GM12872 (cell line): ENCODE measurements at regions not wholly inside any gene's neighbourhood (a gene's known extent, or its start where the extent isn't known, plus 50 kb on each side); places are given as distances from the start of the nearest gene placed in this dataset.

ENCODE experiments used
- TF ChIP-seq, protein P1 (sequence below): IDR thresholded peaks from 3 replicates; pipeline ENCODE4 v1.5.1; 2011; ENCODE audit warnings: low read depth, mild to moderate bottlenecking, low read length, moderate library complexity; ENCODE audit not compliant: insufficient read depth

DNA sequence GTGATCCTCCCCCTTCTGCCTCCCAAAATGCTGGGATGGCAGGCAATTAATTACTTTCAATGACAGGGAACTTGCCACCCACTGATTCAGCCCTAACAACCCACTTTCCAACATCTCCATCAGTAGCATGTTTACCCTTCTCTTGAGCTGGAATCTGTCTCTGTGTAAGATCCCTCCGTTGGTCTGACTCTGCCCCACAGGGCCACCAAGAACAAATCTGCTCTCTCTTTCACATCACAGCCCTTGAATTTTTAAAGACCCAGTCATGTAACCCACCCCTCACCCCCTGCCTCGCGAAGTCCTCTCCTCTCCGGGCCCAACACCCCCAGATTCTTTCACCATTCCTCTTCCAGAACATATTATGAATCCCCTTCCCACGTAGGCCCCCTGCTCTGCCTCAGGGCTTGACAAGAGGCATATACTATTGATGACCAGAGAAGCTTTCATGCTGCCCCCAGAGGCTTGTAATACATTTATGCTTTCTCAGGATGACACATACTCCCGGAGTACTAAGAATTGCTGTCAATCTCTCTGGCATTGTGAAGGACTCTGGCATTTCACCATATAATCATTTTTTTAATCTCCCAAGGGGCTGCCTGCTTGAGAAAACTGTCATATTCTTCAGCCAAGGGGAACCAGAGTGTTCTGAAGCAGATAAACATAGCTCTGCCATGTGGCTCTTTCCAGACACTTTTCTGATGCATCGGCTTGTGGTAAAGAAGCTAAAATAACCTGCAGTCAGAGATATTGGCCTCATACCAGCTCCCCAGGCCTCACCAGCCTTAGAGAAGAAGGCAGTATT is 179.2 kb upstream of the AUTS2 start:
- TF ChIP-seq, protein P1, sequence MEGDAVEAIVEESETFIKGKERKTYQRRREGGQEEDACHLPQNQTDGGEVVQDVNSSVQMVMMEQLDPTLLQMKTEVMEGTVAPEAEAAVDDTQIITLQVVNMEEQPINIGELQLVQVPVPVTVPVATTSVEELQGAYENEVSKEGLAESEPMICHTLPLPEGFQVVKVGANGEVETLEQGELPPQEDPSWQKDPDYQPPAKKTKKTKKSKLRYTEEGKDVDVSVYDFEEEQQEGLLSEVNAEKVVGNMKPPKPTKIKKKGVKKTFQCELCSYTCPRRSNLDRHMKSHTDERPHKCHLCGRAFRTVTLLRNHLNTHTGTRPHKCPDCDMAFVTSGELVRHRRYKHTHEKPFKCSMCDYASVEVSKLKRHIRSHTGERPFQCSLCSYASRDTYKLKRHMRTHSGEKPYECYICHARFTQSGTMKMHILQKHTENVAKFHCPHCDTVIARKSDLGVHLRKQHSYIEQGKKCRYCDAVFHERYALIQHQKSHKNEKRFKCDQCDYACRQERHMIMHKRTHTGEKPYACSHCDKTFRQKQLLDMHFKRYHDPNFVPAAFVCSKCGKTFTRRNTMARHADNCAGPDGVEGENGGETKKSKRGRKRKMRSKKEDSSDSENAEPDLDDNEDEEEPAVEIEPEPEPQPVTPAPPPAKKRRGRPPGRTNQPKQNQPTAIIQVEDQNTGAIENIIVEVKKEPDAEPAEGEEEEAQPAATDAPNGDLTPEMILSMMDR, result no peak

DNA sequence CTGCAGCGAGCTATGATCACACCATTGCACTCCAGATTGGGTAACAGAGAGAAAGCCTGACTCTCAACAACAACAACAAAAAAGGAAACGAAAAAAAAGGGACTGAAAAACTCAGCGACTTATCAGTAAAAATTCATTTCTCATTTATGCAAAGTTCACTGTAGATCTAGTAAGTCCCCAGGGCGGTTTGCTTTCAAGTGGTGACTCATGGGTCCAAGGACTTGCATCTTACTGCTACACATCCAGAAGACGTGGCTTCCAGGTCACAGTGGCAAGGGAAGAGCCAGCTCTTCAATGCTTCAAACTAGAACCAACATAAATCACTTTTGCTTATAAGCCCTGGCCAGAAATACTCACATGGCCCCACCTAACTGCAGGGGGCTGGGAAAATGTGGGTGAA is 178.3 kb upstream of the AUTS2 start:
- TF ChIP-seq, protein P1, result no peak

DNA sequence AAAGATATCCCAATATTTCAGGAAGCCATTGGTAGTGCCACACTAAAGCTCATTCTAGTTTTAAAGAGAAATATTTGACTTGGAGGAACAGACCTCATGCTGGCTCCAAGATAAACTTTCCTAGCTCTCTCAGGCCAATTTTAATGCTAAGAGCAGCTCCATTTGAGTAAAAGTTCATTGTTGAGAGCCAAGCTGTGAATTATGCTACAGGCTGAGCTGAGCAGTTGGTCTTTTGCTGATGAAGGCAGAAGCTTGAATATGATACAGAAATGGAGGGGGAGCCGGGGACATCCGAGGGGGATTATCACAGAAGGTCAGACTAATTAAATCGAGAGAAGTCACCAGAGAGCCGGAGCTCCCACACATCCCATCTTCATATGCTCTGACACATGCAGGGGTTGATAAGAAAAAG is 175.7 kb upstream of the AUTS2 start:
- TF ChIP-seq, protein P1, result no peak

DNA sequence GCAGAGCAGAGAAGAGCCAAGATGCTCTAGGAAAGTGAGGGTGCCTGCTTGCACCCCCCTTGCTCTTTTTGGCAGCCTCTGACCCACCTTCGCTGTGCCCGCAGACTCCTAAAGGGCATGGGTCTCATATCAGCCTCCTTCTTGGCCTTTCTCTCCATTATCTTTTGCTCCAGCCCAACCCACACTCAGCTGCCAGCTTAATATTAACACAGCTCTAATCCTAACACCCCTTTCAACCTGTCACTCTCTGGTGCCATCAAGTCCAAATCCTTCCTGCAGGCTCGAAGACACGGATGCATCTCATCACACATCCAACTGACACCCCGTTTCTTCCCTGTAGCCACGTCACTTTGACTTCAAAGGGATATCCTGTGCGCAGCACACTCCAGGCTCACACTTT is 171.6 kb upstream of the AUTS2 start:
- TF ChIP-seq, protein P1, result no peak

DNA sequence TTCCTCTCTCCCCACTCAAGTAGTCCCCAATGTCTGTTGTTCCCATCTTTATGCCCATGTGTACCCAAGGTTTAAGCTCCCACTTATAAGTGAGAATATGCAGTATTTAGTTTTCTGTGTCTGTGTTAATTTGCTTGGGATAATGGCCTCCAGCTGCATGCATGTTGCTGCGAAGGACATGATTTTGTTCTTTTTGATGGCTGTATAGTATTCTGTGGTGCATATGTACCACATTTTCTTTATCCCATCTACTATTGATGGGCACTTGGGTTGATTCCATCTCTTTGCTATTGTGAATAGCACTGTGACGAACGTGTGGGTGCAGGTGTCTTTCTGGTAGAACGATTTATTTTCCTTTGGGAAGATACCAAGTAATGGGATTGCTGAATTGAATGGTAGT is 170.2 kb upstream of the AUTS2 start:
- TF ChIP-seq, protein P1, result no peak

DNA sequence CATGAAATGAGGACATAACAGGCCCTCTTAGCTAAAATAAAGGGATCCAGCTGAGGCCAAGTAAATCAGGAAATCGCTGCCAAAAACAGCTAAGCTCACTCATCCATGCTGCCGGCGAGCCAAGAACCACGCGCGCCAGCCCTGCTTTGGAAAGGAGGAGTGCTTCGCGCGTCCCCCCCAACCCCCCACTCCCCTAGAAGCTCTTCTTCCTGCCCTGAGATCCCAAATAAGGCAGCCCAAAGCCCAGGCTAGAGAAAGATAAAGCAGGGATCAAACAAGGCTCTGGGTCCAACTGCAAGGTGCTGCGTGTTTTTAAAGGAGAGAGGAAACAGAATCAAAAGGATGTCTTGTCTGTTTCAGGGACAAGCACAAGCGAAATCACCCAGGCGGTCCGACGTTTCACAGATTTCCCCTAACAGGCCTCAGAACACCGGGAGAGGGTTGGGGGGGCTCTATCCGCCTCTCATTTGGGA is 168.3 kb upstream of the AUTS2 start:
- TF ChIP-seq, protein P1, result no peak

DNA sequence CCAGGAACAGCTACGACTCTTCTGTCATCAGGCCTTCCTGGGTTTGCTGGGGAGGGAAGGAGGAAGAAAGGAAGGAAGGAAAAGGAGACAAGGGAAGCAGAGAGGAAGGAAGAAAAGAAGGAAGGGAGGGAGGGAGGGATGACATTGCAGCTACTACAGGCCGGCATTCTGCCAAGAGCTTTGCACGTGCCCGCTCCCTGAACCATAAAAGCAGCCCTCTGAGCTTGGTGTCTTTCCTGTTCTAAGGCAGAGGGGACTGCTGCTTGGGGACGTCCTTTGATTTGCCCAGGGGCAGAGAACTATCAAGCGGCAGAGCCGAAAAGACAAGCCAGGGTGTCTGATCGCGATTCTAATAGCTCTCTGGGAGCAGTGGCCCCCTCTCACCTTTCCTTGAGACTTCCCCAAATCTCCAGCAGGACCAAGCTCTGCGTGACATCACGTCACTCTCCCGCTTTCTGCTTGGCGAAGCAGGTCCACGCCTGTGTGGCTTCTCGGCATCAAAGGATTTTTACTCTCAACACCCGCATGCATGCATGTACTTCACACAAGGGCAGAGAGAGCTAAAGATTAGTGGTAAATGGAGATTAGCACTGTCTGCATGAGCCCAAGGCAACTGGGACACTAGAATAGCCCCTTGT is 167.8 kb upstream of the AUTS2 start:
- TF ChIP-seq, protein P1, result no peak
